Adipocyte (in vitro differentiated cells): ENCODE measurements at regions not wholly inside any gene's neighbourhood (a gene's known extent, or its start where the extent isn't known, plus 50 kb on each side); places are given as distances from the start of the nearest gene placed in this dataset.
"Not testable (repeated sequence)": the region's sequence is repeated elsewhere in the genome, so short reads cannot be mapped to it uniquely, and the experiment has no call there.

ENCODE experiments used
- DNase-seq: peaks from one replicate; pipeline ENCODE4 v3.0.0-alpha.2; 2015; ENCODE audit warnings: low read depth
- H3K27me3 ChIP-seq: replicated peaks from 2 replicates; pipeline ENCODE4 v1.7.0; 2013; ENCODE audit warnings: mild to moderate bottlenecking, low read length, moderate library complexity; ENCODE audit not compliant: control insufficient read depth, insufficient read depth
- H3K36me3 ChIP-seq: 2 replicates; pipeline ENCODE4 v1.7.0; 2013; ENCODE audit warnings: low read length, mild to moderate bottlenecking, moderate library complexity; ENCODE audit not compliant: control insufficient read depth, insufficient read depth, severe bottlenecking
- H3K4me1 ChIP-seq: 2 replicates; pipeline ENCODE4 v1.7.0; 2013; ENCODE audit warnings: mild to moderate bottlenecking, low read length, moderate library complexity; ENCODE audit not compliant: control insufficient read depth, insufficient read depth
- H3K4me3 ChIP-seq: 2 replicates; pipeline ENCODE4 v1.7.0; 2013; ENCODE audit warnings: mild to moderate bottlenecking, low read length, moderate library complexity
- H3K9ac ChIP-seq: 2 replicates; pipeline ENCODE4 v1.7.0; 2013; ENCODE audit warnings: mild to moderate bottlenecking, low read length, moderate library complexity
- H3K9me3 ChIP-seq: 2 replicates; pipeline ENCODE4 v1.7.0; 2013; ENCODE audit warnings: mild to moderate bottlenecking, low read length, moderate library complexity; ENCODE audit not compliant: control insufficient read depth

GRCh38 chr16:62816971-62817519, 780.8 kb upstream of the CDH8 start:
- DNase-seq, result no peak
- Histone ChIP-seq H3K27me3 (no peaks in the 10 kb centered on the region), H3K9me3 (no peaks in the 10 kb centered on the region), H3K4me1 (no peaks in the 10 kb centered on the region), H3K36me3 (no peaks in the 10 kb centered on the region), H3K4me3 (no peak overlapping the region), H3K9ac (no peak overlapping the region)

- H3K4me3 ChIP-seq, result no peak overlapping the region
- H3K4me1 ChIP-seq, result no peaks in the 10 kb centered on the region
- DNase-seq, result no peak
- no peaks in the 10 kb centered on the region for H3K27me3 ChIP-seq
- H3K9ac ChIP-seq, result no peak overlapping the region
- no peaks in the 10 kb centered on the region for H3K36me3 ChIP-seq
- peaks cover 7% of the 10 kb centered on the region for H3K9me3 ChIP-seq
Measured at GRCh38 chr16:62814891-62815290, 778.7 kb upstream of the CDH8 start.

- H3K4me1 ChIP-seq, result no peaks in the 10 kb centered on the region
- H3K36me3 ChIP-seq, result no peaks in the 10 kb centered on the region
- DNase-seq, result no peak
- no peak overlapping the region for H3K4me3 ChIP-seq
- H3K9ac ChIP-seq, result no peak overlapping the region
- H3K27me3 ChIP-seq, result no peaks in the 10 kb centered on the region
- peaks cover 23% of the 10 kb centered on the region for H3K9me3 ChIP-seq
Measured at GRCh38 chr16:62805221-62805857, 769.1 kb upstream of the CDH8 start.

GRCh38 chr16:62794724-62795123, 758.5 kb upstream of the CDH8 start:
- Histone ChIP-seq H3K4me1 (no peaks in the 10 kb centered on the region), H3K4me3 (no peak overlapping the region), H3K27me3 (no peaks in the 10 kb centered on the region), H3K9ac (no peak overlapping the region), H3K36me3 (no peaks in the 10 kb centered on the region), H3K9me3 (peaks cover 4% of the 10 kb centered on the region)
- DNase-seq, result no peak

GRCh38 chr16:62780081-62780480, 743.8 kb upstream of the CDH8 start:
- DNase-seq, H3K4me1 ChIP-seq, H3K4me3 ChIP-seq, H3K36me3 ChIP-seq, H3K9ac ChIP-seq, H3K27me3 ChIP-seq: not testable (repeated sequence)
- peaks cover 14% of the 10 kb centered on the region for H3K9me3 ChIP-seq

- no peaks in the 10 kb centered on the region for H3K27me3 ChIP-seq
Measured at GRCh38 chr16:62764572-62764971, 728.3 kb upstream of the CDH8 start.

GRCh38 chr16:62760398-62760797, 724.2 kb upstream of the CDH8 start:
- Histone ChIP-seq H3K9ac (no peak overlapping the region), H3K27me3 (no peaks in the 10 kb centered on the region), H3K9me3 (no peaks in the 10 kb centered on the region), H3K36me3 (no peaks in the 10 kb centered on the region), H3K4me3 (no peak overlapping the region), H3K4me1 (no peaks in the 10 kb centered on the region)
- no peak for DNase-seq

More at GRCh38 chr16:62764572-62764971, 728.3 kb upstream of the CDH8 start:
- Histone ChIP-seq H3K36me3 (no peaks in the 10 kb centered on the region), H3K4me1 (no peaks in the 10 kb centered on the region), H3K9ac (no peak overlapping the region), H3K9me3 (no peaks in the 10 kb centered on the region), H3K4me3 (no peak overlapping the region)
- DNase-seq, result no peak

GRCh38 chr16:62755938-62756337, 719.7 kb upstream of the CDH8 start:
- H3K9me3 ChIP-seq, result no peaks in the 10 kb centered on the region
- no peak for DNase-seq

GRCh38 chr16:62752854-62753253, 716.6 kb upstream of the CDH8 start:
- no peak overlapping the region for H3K4me3 ChIP-seq
- no peaks in the 10 kb centered on the region for H3K9me3 ChIP-seq
- no peaks in the 10 kb centered on the region for H3K27me3 ChIP-seq
- H3K36me3 ChIP-seq, result no peaks in the 10 kb centered on the region
- H3K9ac ChIP-seq, result no peak overlapping the region
- H3K4me1 ChIP-seq, result no peaks in the 10 kb centered on the region
- DNase-seq, result no peak

More at GRCh38 chr16:62755938-62756337, 719.7 kb upstream of the CDH8 start:
- Histone ChIP-seq H3K4me1 (no peaks in the 10 kb centered on the region), H3K4me3 (no peak overlapping the region), H3K9ac (no peak overlapping the region), H3K27me3 (no peaks in the 10 kb centered on the region), H3K36me3 (no peaks in the 10 kb centered on the region)

- no peaks in the 10 kb centered on the region for H3K4me1 ChIP-seq
- no peaks in the 10 kb centered on the region for H3K27me3 ChIP-seq
- H3K9ac ChIP-seq, result no peak overlapping the region
- H3K36me3 ChIP-seq, result no peaks in the 10 kb centered on the region
- H3K9me3 ChIP-seq, result no peaks in the 10 kb centered on the region
- no peak overlapping the region for H3K4me3 ChIP-seq
- no peak for DNase-seq
Measured at GRCh38 chr16:62751218-62751617, 715.0 kb upstream of the CDH8 start.

- Histone ChIP-seq H3K9me3 (no peaks in the 10 kb centered on the region), H3K4me3 (no peak overlapping the region), H3K27me3 (no peaks in the 10 kb centered on the region), H3K36me3 (no peaks in the 10 kb centered on the region), H3K9ac (no peak overlapping the region), H3K4me1 (no peaks in the 10 kb centered on the region)
- DNase-seq, result no peak
Measured at GRCh38 chr16:62741692-62742091, 705.5 kb upstream of the CDH8 start.
